SK-N-SH (cell line): ENCODE measurements at regions not wholly inside any gene's neighbourhood (a gene's known extent, or its start where the extent isn't known, plus 50 kb on each side); places are given as distances from the start of the nearest gene placed in this dataset.
"Not testable (repeated sequence)": the region's sequence is repeated elsewhere in the genome, so short reads cannot be mapped to it uniquely, and the experiment has no call there.

Source experiments
- CTCF ChIA-PET: fragments of 300-600, 350-600 bp; formaldehyde crosslinking; extraction: SDS; loops from one replicate; lab custom pipeline; 2021; lab: Yijun Ruan, JAX
- POLR2A ChIA-PET: fragments of 350-600 bp; sonication (Branson Sonifier 250); formaldehyde crosslinking; extraction: SDS; loops from one replicate; lab custom pipeline; 2020; ENCODE audit warnings: antibody characterized with exemption, inconsistent platforms; lab: Yijun Ruan, JAX
- DNase-seq: peaks from one replicate; pipeline ENCODE4 v3.0.0; 2012
- H2AFZ ChIP-seq: fragments of 200-600 bp; sonication (generic); 2 replicates; pipeline ENCODE4 v1.8.1; 2016; ENCODE audit warnings: antibody characterized with exemption, mild to moderate bottlenecking, low read depth
- H3F3A ChIP-seq: fragments of 200-600 bp; sonication (generic); replicated peaks from 2 replicates; pipeline ENCODE3; 2016; ENCODE audit warnings: antibody characterized with exemption, mild to moderate bottlenecking; ENCODE audit not compliant: insufficient read depth
- H3K27ac ChIP-seq, 2 experiments: fragments of 200-500 bp in 1 of 2; fragments of 200-600 bp in 1 of 2; sonication (Bioruptor generic) in 1 of 2; sonication (generic), shearing (Covaris generic) in 1 of 2; 2 replicates each; pipeline versions ENCODE4 v1.5.1 to v1.6.1; 2014 to 2016; ENCODE audit warnings: low read depth in 2 of 2, inconsistent platforms in 1 of 2, low read length in 1 of 2, mild to moderate bottlenecking in 1 of 2, mixed read lengths in 1 of 2
- H3K27me3 ChIP-seq: fragments of 200-600 bp; sonication (generic), shearing (Covaris generic); 2 replicates; pipeline ENCODE4 v1.6.1; 2016; ENCODE audit warnings: mixed run types; ENCODE audit not compliant: insufficient read depth
- H3K36me3 ChIP-seq, 2 experiments: fragments of 200-500 bp in 1 of 2; fragments of 200-600 bp in 1 of 2; sonication (Bioruptor generic) in 1 of 2; sonication (generic) in 1 of 2; replicated peaks in 1 of 2; 2 replicates each; pipeline versions ENCODE3 to v1.5.1; 2014 to 2016; ENCODE audit warnings: low read length in 1 of 2, mild to moderate bottlenecking in 1 of 2; ENCODE audit not compliant: insufficient read depth in 2 of 2, control insufficient read depth in 1 of 2
- H3K4me1 ChIP-seq, 2 experiments: fragments of 200-500 bp in 1 of 2; fragments of 200-600 bp in 1 of 2; sonication (Bioruptor generic) in 1 of 2; sonication (generic), shearing (Covaris generic) in 1 of 2; 2 replicates each; pipeline versions ENCODE4 v1.5.1 to v1.6.1; 2014 to 2016; ENCODE audit warnings: low read depth in 1 of 2, low read length in 1 of 2, mixed run types in 1 of 2; ENCODE audit not compliant: insufficient read depth in 2 of 2, control insufficient read depth in 1 of 2
- H3K4me2 ChIP-seq: fragments of 200-600 bp; sonication (generic), shearing (Covaris generic); 2 replicates; pipeline ENCODE4 v1.6.1; 2017; ENCODE audit warnings: mixed run types
- H3K4me3 ChIP-seq, 2 experiments: fragments of 200-500 bp in 1 of 2; fragments of 200-600 bp in 1 of 2; sonication (Bioruptor generic) in 1 of 2; sonication (generic), shearing (Covaris generic) in 1 of 2; 2 replicates each; pipeline versions ENCODE4 v1.5.1 to v1.8.1; 2014 to 2016; ENCODE audit warnings: low read depth in 2 of 2, inconsistent platforms in 1 of 2, low read length in 1 of 2, mild to moderate bottlenecking in 1 of 2, mixed read lengths in 1 of 2, moderate library complexity in 1 of 2
- H3K79me2 ChIP-seq: fragments of 200-600 bp; sonication (generic); 2 replicates; pipeline ENCODE4 v1.8.1; 2017; ENCODE audit warnings: mild to moderate bottlenecking; ENCODE audit not compliant: insufficient read depth
- H3K9ac ChIP-seq: fragments of 200-600 bp; sonication (generic); 2 replicates; pipeline ENCODE4 v1.6.1; 2017; ENCODE audit warnings: mixed run types
- H3K9me2 ChIP-seq: fragments of 200-600 bp; sonication (generic); 2 replicates; pipeline ENCODE4 v1.6.1; 2017; ENCODE audit warnings: mixed run types
- H3K9me3 ChIP-seq: fragments of 200-600 bp; sonication (generic); 2 replicates; pipeline ENCODE4 v1.6.1; 2017; ENCODE audit warnings: mixed run types, mild to moderate bottlenecking, moderate library complexity
- H4K20me1 ChIP-seq: fragments of 200-600 bp; sonication (generic); 2 replicates; pipeline ENCODE4 v1.6.1; 2017; ENCODE audit warnings: mild to moderate bottlenecking, mixed run types; ENCODE audit not compliant: insufficient read depth
- CTCF ChIP-seq: fragments of 200-600 bp; sonication (generic); IDR thresholded peaks from 2 replicates; pipeline ENCODE4 v1.6.1; 2017; ENCODE audit warnings: antibody characterized with exemption, mild to moderate bottlenecking, moderate library complexity
- EZH2phosphoT487 ChIP-seq: fragments of 200-600 bp; sonication (generic); IDR thresholded peaks from 2 replicates; pipeline ENCODE4 v1.6.1; 2017; ENCODE audit warnings: low read depth, mixed run types, mild to moderate bottlenecking, antibody characterized with exemption, moderate library complexity, borderline replicate concordance
- FOSL2 ChIP-seq: IDR thresholded peaks from 2 replicates; pipeline ENCODE4 v1.4.0; 2012; ENCODE audit warnings: low read depth, mild to moderate bottlenecking, moderate library complexity, borderline replicate concordance
- GABPA ChIP-seq: IDR thresholded peaks from 2 replicates; pipeline ENCODE4 v1.4.0; 2012; ENCODE audit warnings: low read depth, mild to moderate bottlenecking
- GATA2 ChIP-seq: sonication (generic); formaldehyde crosslinking; IDR thresholded peaks from 2 replicates; pipeline ENCODE4 v1.5.0; 2020; ENCODE audit warnings: mild to moderate bottlenecking, missing genetic modification reagents
- MXI1 ChIP-seq: IDR thresholded peaks from 2 replicates; pipeline ENCODE4 v1.6.1; 2012; ENCODE audit warnings: mild to moderate bottlenecking, low read depth, low read length, improper control_type of control experiment
- NRF1 ChIP-seq: IDR thresholded peaks from 2 replicates; pipeline ENCODE4 v1.6.1; 2012; ENCODE audit warnings: low read depth, mild to moderate bottlenecking, low read length
- POLR2AphosphoS5 ChIP-seq: IDR thresholded peaks from 2 replicates; pipeline ENCODE4 v1.6.1; 2012; ENCODE audit warnings: low read depth, low read length
- RAD21 ChIP-seq: IDR thresholded peaks from 2 replicates; pipeline ENCODE4 v1.6.1; 2012; ENCODE audit warnings: mild to moderate bottlenecking, low read length
- RXRA ChIP-seq: IDR thresholded peaks from 2 replicates; pipeline ENCODE4 v1.4.0; 2012; ENCODE audit warnings: low read depth, mild to moderate bottlenecking, borderline replicate concordance
- TCF12 ChIP-seq: IDR thresholded peaks from 2 replicates; pipeline ENCODE4 v1.4.0; 2012
- TEAD4 ChIP-seq: IDR thresholded peaks from 2 replicates; pipeline ENCODE4 v1.4.0; 2012; ENCODE audit warnings: mild to moderate bottlenecking, borderline replicate concordance; ENCODE audit not compliant: insufficient read depth
- USF1 ChIP-seq: IDR thresholded peaks from 2 replicates; pipeline ENCODE4 v1.4.0; 2012; ENCODE audit warnings: low read depth, borderline replicate concordance
- WGBS: methylation state at CpG from one replicate; pipeline ENCODE4 v1.1.6; 2017; ENCODE audit warnings: low lambda C conversion rate; 5-methylcytosine and 5-hydroxymethylcytosine counted together

- Histone ChIP-seq H3K9ac (no peak overlapping the region), H3K27me3 (no peaks in the 10 kb centered on the region), H2AFZ (no peak overlapping the region; the same call in 1 of the 2 replicates), H4K20me1 (no peaks in the 10 kb centered on the region), H3K79me2 (no peaks in the 10 kb centered on the region), H3F3A (no peaks in the 10 kb centered on the region), H3K9me3 (no peaks in the 10 kb centered on the region), H3K27ac (no peak overlapping the region), H3K4me3 (no peak overlapping the region; a peak in 1 of 4 replicates), H3K9me2 (no peaks in the 10 kb centered on the region), H3K4me1 (peaks cover under 1 to 12% of the 10 kb centered on the region in 2 experiments; a peak in 3 of 4 replicates), H3K4me2 (0 out of 2 replicates have a peak overlapping the region, but pooled peaks have one; percentile 12), H3K36me3 (no peaks in the 10 kb centered on the region)
- no peak for DNase-seq
- WGBS = 18% methylated on average over 5 of the region's 5 CpGs
- TF ChIP-seq POLR2AphosphoS5 (no peak), USF1 (no peak), RXRA (no peak), RAD21 (no peak), TEAD4 (no peak), EZH2phosphoT487 (no peak), MXI1 (no peak), FOSL2 (no peak), GATA2 (CRISPR knock-in tag) (no peak), TCF12 (no peak)
- POLR2A ChIA-PET = no interaction called here
- CTCF ChIA-PET = interaction anchor here (0.7 to 5.2 kb wide), 24 partner anchors 9 to 674 kb away, joined by 3 to 33 read pairs (median 5); partner anchors contain the start of gene EVX2
Measured at GRCh38 chr2:175414191-175414881, 232.8 kb upstream of the ATP5MC3 start.

GRCh38 chr2:175410941-175411340 is 229.4 kb upstream of the ATP5MC3 start:
- H3K79me2 ChIP-seq, POLR2A ChIA-PET, H4K20me1 ChIP-seq, H3K36me3 ChIP-seq, H3K9me3 ChIP-seq, H3K27me3 ChIP-seq, DNase-seq, H3F3A ChIP-seq, H3K9me2 ChIP-seq, H3K9ac ChIP-seq, H2AFZ ChIP-seq, H3K4me1 ChIP-seq, H3K4me2 ChIP-seq, H3K4me3 ChIP-seq, H3K27ac ChIP-seq: not testable (repeated sequence)
- CTCF ChIA-PET = interaction anchor here (0.8 kb wide), 2 partner anchors 31 to 669 kb away, joined by 3 to 5 read pairs; no protein-coding TSS in a partner anchor
- WGBS = 13% methylated on average over 1 of the region's 1 CpG

GRCh38 chr2:175404839-175405238 is 223.3 kb upstream of the ATP5MC3 start:
- H3K79me2 ChIP-seq = no peaks in the 10 kb centered on the region
- POLR2A ChIA-PET = no interaction called here
- no peak for TF ChIP-seq NRF1
- no peak for TF ChIP-seq CTCF
- no peak for TF ChIP-seq GABPA
- no peaks in the 10 kb centered on the region for H3K36me3 ChIP-seq
- H3F3A ChIP-seq = no peaks in the 10 kb centered on the region
- H3K9me3 ChIP-seq = no peaks in the 10 kb centered on the region
- H3K4me1 ChIP-seq = peaks cover 2 to 11% of the 10 kb centered on the region in 2 experiments; a peak in 2 of 4 replicates
- no peak for DNase-seq
- H3K4me3 ChIP-seq = no peak overlapping the region
- 12% methylated on average over 1 of the region's 1 CpG for WGBS
- no peak overlapping the region for H3K27ac ChIP-seq
- H3K9me2 ChIP-seq = no peaks in the 10 kb centered on the region
- no peak overlapping the region for H3K9ac ChIP-seq
- H4K20me1 ChIP-seq = no peaks in the 10 kb centered on the region
- no peak overlapping the region for H3K4me2 ChIP-seq
- CTCF ChIA-PET = interaction anchor here (0.8 to 1.5 kb wide), 3 partner anchors 9 to 693 kb away, joined by 3 read pairs; no protein-coding TSS in a partner anchor
- no peaks in the 10 kb centered on the region for H3K27me3 ChIP-seq
- no peak overlapping the region for H2AFZ ChIP-seq
